ENCODE measurements at regions not wholly inside any gene's neighbourhood (a gene's known extent, or its start where the extent isn't known, plus 50 kb on each side); places are given as distances from the start of the nearest gene placed in this dataset.

- no peak for TF ChIP-seq CTCF (IDR thresholded peaks at IDR 0.05; ENCODE audit: poor library complexity, severe bottlenecking)
- TF ChIP-seq TAF1 (IDR thresholded peaks at IDR 0.05; ENCODE audit: low read depth), result no peak
- TF ChIP-seq RAD21 (conservative IDR thresholded peaks at IDR 0.05), result no peak
- TF ChIP-seq MXI1 (conservative IDR thresholded peaks at IDR 0.05; ENCODE audit: poor library complexity, severe bottlenecking), result no peak
Observed at GRCh38 chr7:119967221-119967620, 305.8 kb upstream of the KCND2 start.

All from neural cell (in vitro differentiated cells).